Ramos (cell line): ENCODE measurements at regions not wholly inside any gene's neighbourhood (a gene's known extent, or its start where the extent isn't known, plus 50 kb on each side); places are given as distances from the start of the nearest gene placed in this dataset.

Experiments used
- in situ Hi-C: fragments of 300-500 bp; cut with MboI; formaldehyde crosslinking; loops from one replicate; pipeline ENCODE4 v1.14.3; 2022; ENCODE audit warnings: low sequenced_read_pairs; ENCODE audit not compliant: unreplicated experiment

DNA sequence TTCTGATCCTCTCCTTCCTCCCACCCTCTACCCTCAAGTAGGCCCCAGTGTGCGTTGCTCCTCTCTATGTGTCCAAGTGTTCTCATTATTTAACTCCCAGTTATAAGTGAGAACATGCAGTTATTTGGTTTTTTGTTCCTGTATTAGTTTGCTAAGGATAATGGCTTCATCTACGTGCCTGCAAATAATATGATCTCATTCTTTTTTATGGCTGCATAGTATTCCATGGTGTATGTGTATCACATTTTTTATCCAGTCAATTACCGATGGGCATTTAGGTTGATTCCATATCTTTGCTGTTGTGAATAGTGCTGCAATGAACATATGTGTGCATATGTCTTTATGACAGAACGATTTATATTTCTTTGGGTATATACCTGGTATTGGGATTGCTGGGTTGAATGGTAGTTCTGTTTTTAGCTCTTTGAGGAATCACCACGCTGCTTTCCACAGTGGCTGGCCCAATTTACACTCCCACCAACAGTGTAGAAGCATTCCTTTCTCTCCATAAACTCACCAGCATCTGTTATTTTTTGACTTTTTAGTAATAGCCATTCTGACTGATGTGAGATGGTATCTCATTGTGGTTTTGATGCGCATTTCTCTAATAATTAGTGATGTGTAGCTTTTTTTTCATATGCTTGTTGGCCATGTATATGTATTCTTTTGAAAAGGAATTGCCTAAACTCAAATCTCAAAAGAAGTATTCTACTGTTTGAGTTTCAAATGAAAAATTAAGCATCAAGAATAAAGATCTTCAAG is 116.9 kb downstream of the ETS2 start:
- in situ Hi-C loops = no loop called here

GRCh38 chr21:38921511-38922251 is 116.0 kb downstream of the ETS2 start:
- in situ Hi-C loops = no loop called here

- in situ Hi-C loops = no loop called here
Observed at GRCh38 chr21:38920631-38921398, 115.1 kb downstream of the ETS2 start.

- in situ Hi-C loops = no loop called here
Observed at GRCh38 chr21:38918607-38919346, 113.0 kb downstream of the ETS2 start.

DNA sequence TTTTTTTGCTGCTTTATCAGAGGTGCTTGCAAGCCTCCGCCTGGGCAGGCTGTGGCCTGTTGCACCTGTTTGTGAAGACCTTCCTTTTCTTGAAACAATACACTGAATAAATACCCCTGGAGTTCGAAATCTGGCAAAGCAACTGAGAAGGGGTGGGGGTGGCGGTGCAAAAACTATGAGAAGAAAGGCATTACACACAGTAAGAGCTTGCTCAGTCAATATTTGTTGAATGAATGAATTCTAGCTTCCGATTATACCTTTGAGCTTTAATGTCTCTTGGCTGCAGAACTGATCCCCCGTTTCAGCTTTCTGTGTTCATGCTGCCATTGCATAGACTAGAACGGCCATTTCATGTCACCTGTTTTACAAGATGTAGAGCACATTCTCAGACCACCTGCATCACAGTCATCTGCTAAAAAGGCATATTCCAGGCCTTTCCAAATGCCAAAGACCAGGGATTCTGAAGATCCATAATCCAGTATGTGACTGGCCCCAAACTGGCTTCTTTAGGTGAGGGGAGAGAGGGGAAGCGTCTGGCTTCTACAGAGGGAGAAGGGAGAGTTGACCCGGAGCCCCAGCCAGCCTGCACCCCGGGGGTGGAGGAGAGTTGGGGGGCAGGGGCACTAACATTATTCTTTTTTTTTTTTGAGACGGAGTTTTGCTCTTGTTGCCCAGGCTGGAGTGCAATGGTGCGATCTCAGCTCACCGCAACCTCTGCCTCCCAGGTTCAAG is 111.5 kb downstream of the ETS2 start:
- in situ Hi-C loops = no loop called here

DNA sequence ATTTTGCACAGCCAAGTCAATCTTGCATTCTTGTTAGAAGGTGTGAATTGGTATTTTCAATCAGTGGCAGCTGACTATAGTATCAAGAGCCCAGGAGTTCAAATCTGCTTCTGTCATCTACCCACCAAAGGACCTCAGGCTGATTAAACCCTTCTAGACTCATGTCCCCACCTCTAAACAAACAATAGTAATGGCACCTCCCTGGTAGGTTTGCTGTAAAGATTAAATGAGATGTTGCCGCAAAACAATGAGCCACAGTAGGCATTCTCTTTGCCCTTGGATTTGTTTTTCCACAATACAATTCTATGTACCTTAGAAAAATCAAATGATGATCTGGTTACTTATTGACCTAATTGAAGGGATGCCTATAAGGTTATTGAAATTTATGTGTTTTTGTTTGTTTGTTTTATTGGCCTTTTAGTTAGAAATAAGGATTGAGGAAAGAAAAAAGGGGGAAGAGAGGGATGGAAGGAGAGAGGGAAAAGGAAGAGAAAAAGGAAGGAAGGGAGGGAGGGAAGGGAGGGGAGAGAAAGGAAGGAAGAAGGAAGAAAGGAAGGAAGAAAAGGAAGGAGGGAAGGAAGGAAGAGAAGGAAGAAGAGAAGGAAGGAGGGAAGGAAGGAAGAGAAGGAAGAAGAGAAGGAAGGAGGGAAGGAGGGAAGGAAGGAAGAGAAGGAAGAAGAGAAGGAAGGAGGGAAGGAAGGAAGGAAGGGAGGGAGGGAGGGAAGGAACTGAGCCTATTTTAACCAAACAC is 110.7 kb downstream of the ETS2 start:
- in situ Hi-C loops = no loop called here

DNA sequence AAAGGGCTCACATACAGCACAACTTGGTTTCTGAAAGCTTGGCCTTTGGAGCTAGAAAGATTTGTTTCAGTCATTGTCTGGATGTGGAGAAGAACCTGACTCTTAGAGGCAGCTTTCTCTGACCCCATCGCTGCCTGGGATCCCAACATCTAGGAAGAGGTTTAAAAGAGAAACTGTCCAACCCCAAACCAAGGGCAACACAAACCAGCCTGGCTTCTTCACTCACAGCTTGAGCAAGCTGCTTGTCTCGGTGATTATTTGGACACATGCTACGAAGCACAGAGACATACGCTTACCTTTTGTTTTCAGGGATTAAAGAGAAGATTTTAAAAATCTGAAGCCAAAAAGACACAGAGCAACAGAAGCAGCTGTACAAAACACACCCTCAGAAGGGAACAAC is 109.8 kb downstream of the ETS2 start:
- in situ Hi-C loops = no loop called here

DNA sequence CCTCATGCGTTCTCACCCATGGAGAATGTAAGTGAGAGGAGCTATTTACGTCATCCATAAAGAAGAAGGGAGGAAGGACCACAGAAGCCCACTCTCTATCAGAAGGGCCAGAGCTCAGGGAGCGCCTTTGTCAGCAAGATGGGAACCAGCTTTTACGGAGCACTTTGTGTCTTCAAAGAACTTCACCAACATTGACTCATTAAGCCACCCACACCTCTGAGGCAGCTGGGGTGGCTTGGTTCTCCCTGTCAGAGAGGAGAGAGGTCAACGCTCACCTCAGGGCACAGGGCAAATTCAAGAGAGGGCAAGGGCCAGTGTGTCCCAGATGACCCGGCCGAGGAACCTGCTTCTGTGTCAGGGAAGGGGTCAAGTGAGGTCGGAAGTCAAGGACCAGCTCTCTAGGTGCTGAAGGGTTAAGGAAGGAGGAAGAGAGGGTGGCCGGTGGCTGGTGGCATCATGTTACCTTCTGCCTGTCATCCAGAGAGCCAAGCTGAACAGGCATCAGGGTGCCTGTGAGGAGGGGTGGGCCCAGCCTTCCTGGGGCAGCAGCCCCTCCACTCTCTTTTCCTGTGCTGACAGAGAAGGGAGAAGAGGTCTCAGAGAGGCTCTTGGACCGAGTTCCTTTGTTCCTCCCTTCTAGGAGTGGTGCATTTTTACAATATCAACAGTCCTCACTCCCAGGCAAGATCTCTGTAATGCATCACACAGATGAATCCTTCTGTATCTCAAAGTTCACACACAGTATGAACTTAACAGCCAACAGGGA is 109.0 kb downstream of the ETS2 start:
- in situ Hi-C loops = no loop called here

GRCh38 chr21:38913893-38914527 is 108.3 kb downstream of the ETS2 start:
- in situ Hi-C loops = no loop called here

DNA sequence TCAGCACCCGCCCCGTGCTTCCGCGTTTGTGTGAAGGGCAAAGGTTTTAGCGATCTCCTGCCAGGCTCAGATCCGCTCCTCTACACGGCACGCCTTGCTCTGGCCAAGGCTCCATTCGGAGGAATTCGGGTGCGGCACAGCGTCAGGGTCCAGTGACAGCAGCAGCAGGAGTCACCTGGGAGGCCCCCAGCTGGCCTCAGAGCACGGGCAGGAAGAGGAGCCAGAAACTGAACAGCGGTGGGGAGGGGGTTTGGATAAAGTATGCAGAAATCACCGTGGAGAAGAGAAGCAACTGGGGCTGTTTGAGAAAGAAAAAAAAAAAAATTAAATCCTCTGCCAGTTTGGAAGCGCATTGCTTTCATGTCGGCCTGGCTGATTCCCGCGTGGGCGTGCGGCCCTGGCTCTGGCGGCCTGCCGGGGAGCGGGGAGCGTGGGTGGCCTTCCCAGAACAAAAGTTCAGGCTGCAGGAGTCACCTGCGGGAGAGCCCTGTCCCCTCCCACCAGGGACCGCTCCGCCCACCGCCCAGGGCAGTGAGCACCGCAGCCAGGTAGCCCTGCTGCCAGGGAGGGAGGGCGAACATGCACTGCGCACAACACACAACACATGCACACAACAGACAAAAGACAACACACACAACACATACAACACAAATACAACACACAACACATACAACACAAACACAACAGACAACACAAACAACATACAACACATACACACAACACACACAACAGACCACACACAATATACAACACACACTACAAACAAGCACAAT is 107.6 kb downstream of the ETS2 start:
- in situ Hi-C loops = no loop called here

GRCh38 chr21:38912789-38913119 is 107.0 kb downstream of the ETS2 start:
- in situ Hi-C loops = no loop called here

- in situ Hi-C loops = no loop called here
Observed at GRCh38 chr21:38912102-38912629, 106.4 kb downstream of the ETS2 start.

DNA sequence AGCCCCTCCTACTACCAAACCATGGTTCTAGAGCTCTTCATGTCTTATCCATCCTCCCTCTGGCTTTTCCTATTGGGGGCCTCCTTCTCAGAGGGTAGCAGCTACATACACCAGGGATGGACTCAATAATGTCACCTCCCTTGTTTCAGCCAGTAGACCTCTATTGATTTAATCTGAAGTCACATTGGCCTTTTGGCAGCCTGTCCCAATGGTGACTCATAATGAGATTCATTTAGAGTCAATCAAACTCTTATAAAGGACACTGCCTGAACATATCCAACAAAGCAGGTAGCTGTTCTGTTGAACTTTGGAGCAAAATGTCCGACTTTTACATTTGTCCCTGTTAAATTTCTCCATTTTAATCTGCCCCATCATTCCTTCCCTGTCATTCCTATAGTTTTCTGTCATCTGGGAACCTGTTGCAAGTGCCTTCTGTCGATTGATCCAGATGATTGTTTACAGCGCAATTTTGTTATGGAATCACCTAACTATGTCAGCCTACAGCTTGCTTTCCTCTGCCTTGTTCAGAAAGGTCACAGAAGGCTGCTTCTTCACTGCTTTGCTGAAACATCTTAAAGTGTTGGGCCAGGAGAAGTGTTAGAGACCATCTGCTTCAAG is 105.9 kb downstream of the ETS2 start:
- in situ Hi-C loops = no loop called here

DNA sequence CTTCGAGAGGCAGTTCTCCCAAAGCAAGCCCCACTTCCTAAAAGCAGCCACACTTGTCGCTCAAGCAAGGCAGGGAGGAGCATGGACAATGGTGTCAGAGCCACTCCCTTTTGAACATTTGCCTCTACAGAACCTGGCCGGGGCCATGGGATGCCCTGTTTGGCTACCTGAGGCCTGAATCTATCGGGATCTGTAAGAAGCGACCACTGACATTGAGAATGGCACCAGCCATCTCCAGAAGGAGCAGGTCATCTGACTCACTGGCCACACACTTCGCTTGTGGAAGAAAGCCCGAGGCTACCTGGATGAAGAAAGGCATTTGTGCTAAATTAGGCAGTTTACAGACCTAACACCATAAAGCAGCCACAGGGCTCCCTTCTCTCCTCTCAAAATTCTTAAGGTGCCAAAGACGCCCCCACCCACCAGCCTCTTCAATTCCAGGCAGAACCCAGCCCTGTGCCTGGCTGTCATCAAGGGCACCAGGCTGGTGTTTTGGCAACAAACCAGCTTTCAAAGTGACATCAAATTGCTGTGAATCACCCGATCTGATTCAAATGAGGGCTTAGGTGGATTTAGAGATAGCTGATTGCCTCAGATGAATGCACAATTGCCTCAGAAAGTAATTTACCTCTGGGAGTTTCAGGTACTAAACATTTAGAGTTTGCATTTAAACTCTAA is 104.8 kb downstream of the ETS2 start:
- in situ Hi-C loops = no loop called here

DNA sequence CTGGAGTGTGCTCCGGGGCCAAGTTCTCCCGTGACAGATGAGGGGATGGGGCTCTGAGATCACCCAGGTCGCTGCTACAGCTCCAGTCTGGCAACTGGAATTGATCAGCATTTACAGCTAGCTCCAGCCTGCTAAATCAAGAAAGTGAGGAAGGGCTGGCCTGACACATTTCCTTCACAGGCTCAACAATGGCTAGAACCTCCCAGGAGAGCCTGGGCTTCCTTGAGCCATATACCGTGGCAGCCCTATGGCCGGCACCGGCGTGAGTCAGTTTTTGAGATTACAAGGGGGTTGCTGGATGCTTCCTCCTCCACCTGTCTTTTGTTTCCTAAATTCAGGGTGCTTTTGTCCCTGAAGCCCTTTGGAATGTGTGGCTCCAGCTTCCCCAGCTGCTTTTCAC is 104.2 kb downstream of the ETS2 start:
- in situ Hi-C loops = no loop called here

- in situ Hi-C loops = no loop called here
Observed at GRCh38 chr21:38909109-38909508, 103.4 kb downstream of the ETS2 start.
